NCI-H2107 treated with DMSO at 0.1 percent for 48 hours (cell line): ENCODE measurements at regions not wholly inside any gene's neighbourhood (a gene's known extent, or its start where the extent isn't known, plus 50 kb on each side); places are given as distances from the start of the nearest gene placed in this dataset.

Source experiments
- DNase-seq: peaks from one replicate; lab custom pipeline; 2025; ENCODE audit not compliant: unreplicated experiment; lab: John Stamatoyannopoulos, UW

DNA sequence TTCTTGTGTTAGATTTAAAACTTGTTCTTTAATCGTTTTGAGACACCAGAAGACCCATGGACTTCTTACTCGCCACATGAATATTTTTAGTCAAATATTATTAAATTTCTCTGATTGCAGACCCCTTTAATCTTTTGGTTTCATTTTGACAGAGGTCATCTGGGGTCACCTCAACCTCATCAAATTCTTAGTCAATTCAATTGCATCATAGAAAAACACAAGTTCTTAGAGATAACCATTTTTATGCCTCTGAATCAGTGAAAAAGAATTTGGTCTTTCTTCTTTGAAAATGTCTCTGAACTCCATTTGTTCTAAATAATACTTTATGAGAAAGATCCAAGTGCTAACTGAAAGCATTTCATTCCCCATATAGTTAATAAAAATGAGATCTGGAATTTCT lies 55.2 kb upstream of the CBLN4 start:
- DNase-seq, result no peak

DNA sequence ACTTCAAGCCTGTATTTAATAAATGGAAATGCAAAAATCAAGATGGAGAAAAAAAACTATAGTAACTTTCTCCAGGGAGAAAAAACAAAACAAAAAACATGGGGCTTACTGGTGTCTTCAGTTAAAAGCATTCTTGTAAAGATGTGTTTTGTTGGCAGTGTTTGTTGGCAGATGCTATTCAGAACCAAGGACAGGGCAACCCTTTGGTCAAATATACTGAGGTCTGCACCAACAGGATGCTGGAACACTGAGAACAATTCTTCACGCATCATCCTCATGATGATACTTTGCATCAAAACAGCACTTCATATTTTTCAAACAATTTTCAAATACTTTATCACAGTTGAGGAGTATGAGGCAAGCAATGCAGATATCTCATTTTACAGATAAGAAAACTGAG lies 63.7 kb upstream of the CBLN4 start:
- DNase-seq, result no peak

DNA sequence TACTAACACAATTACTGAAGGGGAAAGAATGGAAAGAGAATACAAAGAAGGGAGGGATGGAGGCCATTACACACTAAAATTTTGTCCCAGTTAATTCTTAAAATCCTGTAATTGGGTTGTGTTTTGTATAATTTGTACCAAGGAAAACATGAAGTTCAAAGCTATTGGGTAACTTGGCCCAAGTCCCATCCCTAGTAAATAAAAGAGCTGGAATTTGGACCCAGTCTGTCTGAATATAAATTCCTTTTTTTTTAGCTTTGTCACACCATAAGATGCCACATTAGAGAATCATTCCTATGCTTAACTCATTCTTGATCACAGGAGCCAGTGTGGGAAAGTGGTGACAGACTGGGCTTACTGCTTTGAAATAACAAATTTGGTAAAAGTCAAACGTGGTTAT lies 66.8 kb upstream of the CBLN4 start:
- no peak for DNase-seq

DNA sequence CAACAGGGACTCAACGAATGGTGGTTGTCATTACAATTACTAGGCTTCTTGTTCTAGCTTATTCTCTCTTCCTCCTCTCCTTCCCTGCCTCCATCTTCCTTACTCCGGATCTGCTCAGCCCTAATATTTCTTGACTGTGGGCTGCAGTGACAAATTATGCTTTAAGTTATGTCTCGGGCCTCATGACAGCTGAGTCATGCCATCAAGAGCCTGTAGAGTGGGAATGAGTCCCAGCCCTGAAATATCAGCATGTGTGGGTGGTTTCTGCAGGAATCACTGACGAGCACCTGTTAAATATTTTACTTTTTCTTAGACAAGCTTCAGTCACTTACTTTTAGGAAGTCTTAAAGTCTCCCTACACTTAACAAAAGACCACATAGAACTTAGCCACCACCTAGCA lies 83.1 kb upstream of the CBLN4 start:
- no peak for DNase-seq

DNA sequence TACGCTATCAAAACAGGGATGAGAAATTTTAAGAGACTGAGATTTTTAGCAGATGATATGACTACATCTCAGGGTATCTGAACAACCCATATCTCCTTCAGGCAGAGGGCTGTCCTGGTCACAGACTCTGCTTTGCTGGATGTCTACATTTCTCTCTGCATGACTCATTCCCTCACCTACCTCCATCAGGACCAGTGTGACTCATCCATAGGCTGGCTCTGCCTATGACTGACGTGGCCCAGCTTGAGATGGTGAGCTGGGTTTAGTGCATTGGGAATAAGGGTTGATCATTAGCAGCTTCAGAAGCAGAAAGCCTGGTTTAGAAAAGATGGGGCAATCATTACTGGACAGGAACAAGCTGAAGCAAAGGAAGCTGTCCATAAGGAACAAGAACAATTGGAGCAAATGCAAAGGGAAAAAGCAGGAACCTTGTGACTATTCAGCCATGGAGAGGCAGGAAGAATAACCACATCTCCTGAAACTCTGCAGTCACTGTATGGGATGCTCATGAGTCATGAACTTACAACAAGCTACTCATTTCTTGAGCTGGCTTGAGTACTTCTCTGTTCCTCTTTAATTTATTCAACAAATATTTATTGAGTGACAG lies 86.4 kb upstream of the CBLN4 start:
- no peak for DNase-seq

DNA sequence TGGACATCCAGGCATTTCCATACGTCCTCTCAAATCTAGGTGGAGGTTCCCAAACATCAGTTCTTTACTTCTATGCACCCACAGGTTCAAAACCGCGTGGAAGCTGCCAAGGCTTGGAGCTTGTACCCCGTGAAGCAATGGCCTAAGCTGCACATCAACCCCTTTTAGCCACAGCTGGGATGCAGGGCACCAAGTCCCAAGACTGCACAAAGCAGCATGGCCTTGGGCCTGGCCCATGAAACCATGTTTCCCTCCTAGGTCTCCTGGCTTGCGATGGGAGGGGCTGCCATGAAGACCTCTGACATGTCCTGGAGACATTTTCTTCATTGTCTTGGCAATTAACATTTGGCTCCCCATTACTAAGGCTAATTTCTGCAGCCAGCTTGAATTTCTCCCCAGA lies 88.9 kb upstream of the CBLN4 start:
- no peak for DNase-seq

DNA sequence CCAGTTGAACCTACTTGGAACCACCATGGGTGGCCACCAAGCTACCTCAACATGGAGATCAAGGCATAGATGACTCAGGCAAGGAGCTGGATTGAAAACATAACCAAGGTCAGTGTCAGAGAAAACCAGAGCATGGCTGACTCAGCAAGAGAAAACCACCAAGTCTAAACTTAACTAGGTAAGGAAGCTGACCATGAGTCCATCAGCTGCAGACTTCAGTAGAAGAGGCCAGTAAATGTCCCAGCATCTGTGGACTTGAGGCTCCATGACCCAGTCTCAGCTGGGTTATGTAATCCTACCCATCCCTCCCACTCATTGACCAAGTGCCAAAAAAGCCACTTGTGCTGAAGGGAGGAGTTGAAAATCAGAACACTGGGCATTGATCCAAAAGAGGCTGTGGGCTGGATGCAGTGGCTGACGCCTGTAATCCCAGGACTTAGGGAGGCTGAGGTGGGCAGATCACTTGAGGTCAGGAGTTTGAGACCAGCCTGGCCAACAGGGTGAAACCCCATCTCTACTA lies 93.7 kb upstream of the CBLN4 start:
- no peak for DNase-seq

DNA sequence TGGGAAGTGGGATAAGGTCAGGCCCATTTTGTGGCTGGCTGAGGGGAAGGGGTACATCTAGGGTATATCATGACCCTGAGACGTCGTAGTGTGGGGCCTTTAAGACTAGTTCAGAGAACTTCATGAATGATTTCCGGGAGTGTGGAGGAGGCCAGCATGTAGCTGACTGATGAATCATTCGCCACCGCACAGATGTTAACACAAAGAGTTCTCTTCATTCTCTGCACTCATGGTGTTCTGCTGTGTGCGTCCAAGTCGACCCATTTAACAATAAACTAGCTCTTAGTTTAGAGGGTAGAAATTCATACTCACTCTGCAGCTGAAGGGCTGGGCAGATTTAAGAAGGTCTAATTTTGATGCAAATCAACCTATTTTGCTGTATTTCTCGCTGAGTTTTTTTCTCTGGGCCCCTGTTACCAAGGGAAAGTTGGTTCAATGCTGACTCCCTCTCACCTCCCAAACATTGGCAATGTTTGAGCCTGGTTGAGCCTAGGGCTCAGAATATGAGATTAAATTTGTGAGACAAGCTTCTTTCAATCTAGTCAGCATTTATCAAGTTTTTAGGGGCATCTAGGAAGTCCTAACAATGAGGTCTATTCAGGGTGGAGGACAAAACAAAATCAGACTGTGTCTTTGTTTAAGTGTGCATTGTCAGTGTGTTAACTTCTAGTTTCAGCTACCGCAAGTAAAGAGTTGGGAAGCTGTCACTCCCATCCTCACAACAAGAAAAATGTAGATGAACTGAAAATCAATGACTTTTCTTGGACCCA lies 106.8 kb upstream of the CBLN4 start:
- DNase-seq, result no peak

DNA sequence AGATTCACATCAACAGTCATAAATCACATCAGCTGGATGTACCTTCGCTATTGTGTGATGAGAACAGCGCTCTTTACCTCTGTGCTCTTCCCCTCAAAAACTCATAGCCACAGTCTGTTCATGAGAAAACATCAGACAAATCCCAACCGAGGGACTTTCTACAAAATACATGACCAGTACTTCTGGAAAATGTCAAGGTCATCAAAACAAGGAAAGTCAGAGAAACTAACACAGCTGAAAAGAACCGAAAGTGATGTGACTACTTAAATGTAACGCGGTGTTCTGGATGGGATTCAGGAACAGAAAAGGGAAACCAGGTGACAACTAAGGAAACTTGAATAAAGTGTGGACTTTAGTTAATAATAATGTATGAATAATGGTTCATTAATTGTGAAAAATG lies 112.0 kb upstream of the CBLN4 start:
- DNase-seq, result no peak

DNA sequence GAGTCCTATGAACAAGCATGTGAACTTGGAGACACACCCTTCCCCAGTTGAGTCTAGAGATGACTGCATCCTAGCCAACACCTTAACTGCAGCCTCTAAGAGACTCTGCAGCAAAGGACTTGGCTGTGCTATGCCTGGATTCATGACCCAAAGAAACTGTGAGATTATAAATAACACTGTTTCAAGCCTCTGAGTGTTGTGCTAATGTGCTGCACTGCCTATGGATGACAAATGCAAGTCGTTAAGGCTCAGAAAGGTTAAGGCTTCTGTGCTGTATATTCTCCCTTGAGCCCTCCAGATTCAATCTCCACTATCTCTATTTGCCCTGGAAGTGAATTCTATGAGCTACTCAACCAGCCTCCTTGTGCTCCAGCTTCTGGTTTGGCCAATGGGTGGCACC lies 116.5 kb upstream of the CBLN4 start:
- DNase-seq, result no peak

DNA sequence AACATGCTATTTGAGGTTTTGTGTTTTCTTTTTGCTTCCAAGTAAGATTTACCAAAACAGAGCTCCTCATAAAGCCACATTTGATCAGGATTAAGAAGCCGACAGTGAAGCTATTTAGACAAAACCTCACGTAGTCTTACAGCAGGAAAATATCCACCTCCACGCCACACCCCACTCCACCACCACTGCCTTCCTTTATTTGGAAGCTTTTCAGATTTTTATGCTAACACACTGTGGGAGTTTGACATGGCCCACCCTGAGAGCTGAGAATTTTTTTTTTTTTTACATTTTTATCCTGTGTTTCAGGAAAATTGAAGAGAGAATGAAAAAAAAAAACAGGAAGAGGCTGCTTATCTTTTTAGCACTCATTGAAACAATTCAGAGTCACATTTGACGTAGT lies 104.8 kb upstream of the MC3R start:
- no peak for DNase-seq

DNA sequence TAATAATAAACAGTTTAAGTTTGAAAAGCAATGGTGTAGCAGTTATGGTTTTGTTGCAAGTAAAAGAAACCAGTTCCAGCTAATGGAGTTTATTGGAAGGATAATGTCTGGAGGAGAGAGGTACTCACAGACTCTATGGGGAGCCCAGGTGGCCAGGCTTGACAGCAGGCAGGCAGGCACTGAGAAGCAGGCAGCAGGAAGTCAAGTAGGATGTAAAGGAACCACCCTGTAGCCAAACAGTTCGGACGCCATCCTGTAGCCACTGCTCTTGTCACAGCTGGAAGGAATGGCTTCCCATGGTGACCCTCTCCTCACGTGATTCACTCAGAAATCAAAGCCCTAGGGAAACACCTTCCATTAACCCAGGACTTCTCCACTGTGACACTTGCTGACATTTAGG lies 96.7 kb upstream of the MC3R start:
- no peak for DNase-seq

DNA sequence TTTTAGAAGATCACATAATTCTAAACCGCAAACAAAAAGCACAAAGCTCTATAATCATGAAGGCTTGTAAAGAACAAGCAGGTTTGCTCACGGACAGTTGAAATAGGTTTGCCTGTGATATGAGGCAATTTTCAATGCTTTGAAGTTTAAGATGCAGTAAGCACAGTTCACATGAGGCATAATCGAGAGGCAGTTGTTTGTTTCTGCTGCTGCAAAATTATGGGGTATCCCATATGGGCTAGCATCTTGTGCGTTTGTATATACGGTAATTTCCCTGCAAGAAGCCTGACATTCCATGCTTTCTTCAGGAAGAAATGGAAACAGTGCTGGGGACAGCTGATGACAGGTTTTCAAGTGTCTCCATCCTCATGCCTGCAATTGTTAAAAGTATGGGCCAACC lies 94.6 kb upstream of the MC3R start:
- DNase-seq, result no peak

DNA sequence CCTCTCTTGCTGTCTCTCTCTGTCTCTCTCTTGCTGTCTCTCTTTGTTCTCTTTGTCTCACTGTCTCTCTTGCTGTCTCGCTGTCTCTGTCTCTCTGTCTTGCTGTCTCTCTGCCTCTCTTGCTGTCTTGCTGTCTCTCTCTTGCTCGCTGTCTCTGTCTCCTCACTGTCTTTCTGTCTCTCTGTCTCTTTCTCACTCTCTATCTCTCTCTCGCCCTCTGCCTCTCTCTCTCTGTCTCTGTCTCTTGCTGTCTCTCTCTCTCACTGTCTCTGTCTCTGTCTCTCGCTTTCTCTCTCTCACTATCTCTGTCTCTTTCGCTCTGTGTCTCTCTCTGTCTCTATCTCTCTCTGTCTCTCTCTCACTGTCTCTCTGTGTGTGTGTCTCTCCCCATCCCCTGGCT lies 92.9 kb upstream of the MC3R start:
- DNase-seq, result no peak

DNA sequence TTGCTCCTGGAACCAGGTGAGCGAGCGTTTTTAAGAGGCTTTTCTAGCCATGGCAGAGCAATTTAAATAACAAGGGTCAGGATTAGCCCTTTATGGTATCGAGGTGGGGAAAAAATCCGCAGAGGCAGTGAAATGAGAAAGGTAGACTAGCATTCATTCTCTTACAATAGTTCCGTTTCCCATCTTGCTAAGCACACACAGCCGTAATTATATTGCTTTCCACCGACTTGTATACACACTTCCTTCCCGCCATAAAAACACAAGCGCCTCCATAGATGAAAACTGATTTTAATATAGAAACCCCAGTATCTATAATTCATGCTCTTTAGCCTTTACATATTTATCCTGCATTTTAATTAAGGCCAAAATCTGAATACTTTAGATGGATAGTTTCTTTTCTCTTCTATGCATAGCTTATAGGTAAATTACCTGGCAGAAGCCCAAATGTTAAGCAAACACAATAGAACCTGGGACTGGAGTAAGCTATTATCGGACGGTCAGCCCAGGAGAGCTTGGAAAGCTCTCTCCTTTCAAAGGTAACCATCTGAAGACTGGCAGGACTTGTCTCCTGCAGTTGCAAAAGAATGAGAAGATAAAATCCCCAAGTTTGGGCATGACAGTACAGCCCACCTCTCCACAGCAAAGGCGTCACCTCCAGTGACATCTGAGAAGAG lies 90.9 kb upstream of the MC3R start:
- no peak for DNase-seq

DNA sequence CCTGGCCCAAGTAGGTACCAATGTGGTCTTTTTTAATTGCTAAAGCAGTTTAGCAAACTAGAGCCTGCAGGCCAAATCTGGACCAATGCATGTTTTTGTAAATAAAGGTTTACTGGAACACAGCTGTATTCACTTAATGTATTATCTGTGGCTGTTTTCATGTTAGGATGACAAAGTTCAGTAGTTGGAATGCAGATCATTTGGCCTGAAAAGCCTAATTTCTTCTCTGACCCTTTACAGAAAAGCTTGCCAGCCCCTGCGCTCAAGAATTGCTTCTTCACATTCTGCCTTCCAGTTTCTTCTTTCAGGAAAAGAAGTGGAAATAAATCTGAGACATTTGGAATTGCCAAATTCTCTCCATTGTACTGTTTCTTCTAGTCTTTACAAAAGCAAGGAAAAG lies 90.0 kb upstream of the MC3R start:
- DNase-seq, result no peak

DNA sequence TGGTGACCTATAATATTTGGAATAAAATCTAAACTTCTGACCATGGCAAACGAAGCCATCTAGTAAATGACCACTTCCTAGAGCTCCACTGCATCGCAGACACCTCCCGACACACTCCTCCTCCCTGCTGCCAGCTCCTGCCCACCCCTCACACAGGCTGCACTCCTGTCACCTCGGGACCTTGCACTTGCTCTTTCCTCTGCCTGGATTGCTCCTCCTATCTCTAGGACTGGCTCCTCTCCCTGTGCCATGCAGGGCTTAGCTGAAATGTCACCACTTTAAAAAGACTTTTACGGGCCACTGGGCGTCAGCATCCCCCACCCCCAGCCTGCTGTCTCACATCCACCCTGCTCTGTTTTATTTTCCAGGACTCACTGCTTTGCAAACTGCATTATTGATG lies 87.6 kb upstream of the MC3R start:
- no peak for DNase-seq

DNA sequence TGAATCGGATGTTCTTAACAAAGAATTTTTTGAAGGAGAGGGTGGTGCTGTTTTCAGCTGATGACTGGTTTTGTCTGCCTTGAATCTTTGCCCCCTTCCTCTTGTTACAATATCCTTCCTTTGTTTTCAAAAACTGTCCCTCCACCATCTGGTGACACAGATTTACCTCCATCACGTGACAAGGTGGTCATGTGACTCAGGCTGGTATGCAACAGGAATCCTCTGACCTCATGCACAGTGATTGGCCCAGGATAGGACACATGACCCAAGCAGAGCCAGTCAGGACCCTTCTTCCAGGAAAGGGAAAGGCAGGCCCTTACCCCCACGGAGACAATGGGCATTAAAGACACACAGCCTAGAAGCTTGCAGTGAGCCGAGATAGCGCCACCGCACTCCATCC lies 84.7 kb upstream of the MC3R start:
- no peak for DNase-seq

DNA sequence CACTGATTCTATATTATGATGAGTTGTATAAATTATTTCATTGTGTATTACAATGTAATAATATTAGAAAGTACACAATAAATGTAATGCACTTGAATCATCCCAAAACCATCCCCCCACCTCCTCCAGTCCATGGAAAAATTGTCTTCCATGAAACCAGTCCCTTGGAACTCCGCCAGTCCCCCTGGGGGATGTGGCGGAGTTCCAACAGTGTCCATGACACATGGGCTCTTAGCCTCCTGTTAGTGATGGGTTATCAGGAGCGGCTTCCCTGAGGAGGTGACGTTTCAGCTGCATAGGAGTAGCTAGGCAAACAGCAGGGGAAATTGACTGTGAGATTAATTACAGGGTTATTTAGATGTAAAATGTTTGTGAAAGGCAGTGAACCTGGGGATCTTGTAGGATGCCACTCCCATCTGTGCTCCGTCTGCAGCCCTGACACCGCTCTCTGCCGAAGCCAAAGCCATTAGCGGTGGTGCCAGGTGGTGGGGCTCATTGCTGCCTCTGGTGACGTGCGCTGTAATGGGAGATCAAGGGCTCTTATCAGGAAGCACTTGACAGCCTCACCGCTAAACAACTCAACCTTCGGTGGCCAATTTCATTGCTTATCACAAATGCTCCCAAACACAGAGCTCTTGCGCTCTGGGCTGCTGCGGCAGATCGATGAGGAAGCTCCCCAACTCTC lies 81.6 kb upstream of the MC3R start:
- peak; percentile 67 for DNase-seq

DNA sequence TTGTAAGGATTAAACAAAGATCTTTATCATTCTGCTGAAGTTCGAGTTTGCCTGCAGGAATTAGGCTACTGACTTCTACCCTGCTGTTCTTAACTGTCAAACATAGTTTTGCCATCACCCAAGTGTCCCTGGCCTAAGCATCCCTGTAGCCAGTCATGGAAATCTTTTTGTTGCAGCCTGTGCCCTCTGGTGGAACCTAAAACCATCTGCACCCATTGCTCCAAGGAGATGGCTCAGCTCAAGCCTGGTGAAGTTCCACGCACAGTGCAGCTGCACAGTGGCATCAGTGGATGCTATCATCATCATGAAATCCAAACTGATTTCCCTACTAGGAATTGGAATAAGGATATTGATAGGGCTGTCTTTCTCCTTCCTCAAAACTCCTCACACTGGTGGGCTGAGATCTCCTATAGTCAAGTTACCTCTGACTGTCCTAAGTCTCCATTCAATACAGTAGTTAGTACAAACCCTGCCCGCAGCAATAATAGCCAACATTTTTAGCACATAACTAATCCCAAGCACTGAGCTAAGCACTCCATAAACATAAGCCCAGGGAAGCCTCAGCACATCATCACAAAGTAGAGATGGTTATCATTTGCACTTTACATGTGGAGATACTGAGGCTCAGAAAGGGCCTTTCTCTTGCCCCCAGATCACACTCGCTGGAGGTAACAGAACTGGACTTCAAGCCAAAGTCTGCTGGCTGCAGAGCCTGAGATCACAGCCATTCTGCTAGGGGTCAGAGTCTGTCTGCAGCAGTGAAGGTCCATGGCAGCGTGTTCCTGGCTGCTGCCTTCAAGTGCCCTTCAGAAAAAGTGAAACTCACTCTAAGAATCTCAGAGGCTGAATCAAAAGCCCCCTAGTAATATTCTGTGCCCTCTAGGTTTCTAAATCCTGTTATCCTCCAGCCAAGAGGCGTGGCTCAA lies 77.2 kb upstream of the MC3R start:
- DNase-seq, result no peak

DNA sequence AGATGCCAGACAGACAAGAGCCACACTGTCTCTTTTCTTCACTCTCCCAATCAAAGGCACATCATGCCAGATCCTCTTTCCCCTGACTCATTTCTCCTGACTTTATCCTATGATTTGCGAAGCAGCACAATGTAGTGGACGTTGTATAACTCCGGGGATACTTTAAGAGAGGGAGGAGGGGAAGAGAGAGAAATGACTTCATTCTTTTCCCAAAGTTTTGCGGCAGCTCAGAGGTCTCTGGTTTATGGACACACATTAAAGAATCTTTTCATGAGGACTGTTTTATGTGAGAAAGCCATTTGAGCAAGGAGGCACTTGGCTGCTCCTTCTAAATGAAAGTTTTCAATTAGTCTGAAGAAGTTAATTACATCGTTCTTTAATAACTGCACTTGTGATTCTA lies 75.1 kb upstream of the MC3R start:
- no peak for DNase-seq
